NT2/D1 (cell line): ENCODE measurements at regions not wholly inside any gene's neighbourhood (a gene's known extent, or its start where the extent isn't known, plus 50 kb on each side); places are given as distances from the start of the nearest gene placed in this dataset.

Experiments used
- SUZ12 ChIP-seq: IDR thresholded peaks from 2 replicates; pipeline ENCODE4 v1.6.1; 2011; ENCODE audit not compliant: insufficient read length, insufficient read depth; ENCODE audit errors: extremely low read depth
- YY1 ChIP-seq: IDR thresholded peaks from 2 replicates; pipeline ENCODE4 v1.6.1; 2011; ENCODE audit not compliant: insufficient read length, insufficient read depth
- ZNF274 ChIP-seq: IDR thresholded peaks from 2 replicates; pipeline ENCODE4 v1.6.1; 2011; ENCODE audit warnings: mild to moderate bottlenecking, low read depth, low read length

DNA sequence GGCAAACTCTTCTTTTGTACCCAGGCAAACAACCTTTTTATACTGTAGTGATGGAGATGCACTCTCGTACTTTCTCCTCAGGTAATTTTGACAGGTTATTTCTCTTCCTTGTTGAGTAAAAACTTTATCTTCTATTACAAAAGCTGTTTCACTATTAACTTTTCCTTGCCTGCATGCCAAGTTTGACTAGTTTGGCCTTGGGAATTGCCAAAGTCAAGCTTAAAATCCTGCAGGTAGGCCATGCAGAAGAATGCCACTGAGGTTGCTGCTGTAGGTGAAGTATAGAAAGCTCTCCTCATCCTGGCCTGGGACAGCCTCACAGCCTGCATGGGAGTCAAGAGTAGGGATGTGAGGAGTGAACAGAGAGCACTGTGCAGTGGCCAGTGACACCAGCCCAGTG, 1293.5 kb upstream of the CHAC2 start:
- TF ChIP-seq ZNF274 (no peak), SUZ12 (no peak), YY1 (no peak)
